Right renal cortex interstitium (tissue), 3 donors: ENCODE measurements at regions not wholly inside any gene's neighbourhood (a gene's known extent, or its start where the extent isn't known, plus 50 kb on each side); places are given as distances from the start of the nearest gene placed in this dataset.
"Not testable (repeated sequence)": the region's sequence is repeated elsewhere in the genome, so short reads cannot be mapped to it uniquely, and the experiment has no call there.

Experiments used
- DNase-seq, 3 donors: peaks; one replicate each; pipeline ENCODE4 v3.0.0-alpha.2; 2013; ENCODE audit warnings: low read depth in 3 of 3, low spot score in 2 of 3

DNA sequence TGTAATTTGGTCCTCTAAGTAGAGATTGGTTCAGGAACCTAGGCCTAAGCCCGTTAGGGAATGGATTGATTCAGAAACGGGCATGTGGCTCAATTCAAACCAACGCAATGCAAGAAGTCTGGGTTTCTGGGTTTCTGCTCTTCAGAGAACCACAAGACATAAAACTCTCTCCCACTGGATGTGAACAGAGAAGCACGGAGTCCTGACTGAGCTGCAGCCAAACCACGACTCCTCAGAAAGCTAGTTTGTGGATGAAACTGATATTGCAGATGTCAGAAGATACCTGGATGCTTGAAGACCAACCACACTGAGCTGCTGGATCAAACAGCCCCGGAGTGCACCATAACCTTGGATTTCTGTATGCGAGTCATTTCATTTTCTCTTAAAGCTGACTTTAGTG lies 50.0 kb downstream of the SOD2 start:
- DNase-seq = no peak

DNA sequence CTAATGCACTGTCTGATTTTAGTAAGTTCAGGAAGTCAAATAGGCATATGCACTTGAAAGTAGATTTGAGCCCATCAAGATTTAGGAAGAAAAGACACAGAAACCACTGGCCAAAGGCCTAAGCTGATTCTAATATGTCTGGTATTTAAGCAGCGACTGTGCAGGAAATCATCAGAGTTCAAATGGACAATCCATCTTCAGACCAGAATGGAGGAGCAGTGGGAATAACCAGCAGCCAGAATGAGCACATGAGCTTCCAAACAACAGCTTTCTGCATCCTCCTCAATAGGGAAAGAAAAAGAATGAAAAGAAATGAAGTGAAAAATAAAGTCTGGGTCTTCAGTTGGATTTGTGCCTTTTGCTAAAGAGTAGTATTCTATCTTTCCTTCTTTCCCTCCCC lies 50.6 kb downstream of the SOD2 start:
- no peak for DNase-seq

DNA sequence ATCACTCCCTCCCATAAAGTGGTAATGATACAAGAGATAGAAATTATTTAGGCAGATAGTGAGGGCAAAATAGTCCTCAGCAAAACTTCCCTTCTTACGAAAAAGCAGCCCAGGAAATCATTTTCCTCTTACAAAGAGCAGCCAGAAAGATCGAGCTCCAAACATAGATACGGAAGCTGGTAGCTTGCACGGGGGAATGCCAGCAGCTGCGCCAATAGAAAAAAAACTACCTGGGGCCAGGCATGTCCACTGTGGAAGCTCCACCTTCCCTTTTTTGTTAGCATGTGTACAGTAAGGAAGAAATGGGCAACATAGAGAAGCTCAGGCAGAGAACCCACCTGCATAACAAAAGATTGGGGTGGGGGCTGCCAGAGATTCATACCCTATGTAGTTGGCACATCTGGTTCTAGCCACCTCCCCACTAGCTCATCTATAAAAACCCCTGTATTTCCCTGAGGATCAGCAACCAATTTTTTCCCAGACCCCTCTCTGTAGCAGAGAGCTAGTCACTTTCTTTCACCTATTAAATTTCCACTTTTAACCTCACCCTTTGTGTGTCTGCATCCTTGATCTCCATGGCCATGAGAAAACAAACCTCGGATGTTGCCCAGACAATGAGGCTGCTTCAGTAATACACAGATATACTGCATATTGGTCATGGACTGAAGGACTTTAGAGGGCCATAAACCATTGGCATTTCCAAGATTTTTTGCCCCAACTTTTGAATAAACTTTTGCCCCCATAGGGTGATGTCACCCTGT lies 52.1 kb downstream of the SOD2 start:
- no peak for DNase-seq

DNA sequence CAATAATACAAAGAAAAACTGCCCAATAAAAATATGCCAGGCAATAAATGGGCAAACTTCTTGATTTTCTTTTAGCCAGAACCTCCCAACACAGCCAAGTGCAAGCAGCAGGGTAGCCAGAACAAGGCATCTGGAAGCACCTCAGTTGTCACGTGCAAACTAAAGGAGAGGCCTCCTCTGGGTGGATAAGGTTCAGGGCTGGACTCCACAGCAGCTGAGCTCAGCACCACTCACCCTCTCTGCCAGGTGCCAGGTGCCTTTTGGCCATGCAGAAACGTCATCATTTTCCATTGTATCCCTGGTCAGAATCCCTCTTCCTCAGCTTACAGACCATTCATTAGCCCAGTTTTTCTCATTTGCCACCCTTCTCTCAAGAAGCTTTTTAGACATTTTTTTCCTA lies 52.7 kb downstream of the SOD2 start:
- DNase-seq = no peak

DNA sequence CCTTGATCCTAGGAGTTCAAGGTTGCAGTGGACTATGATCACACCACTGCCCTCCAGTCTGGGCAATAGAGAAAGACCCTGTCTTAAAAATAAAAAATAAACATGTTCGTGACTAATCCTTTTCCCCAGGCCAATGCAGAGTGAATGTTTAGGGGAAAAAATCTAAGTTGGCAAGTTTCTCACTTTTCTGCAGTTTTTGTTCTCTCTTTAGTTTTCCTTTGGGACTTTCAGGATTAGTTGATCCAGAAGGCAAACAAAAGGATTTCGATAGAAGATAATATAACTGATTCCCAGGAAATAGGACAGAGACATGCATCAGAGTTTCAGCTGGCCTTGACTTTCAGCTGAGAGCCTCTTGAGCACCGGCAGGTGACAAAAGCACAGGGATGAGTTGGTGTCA lies 53.3 kb downstream of the SOD2 start:
- no peak for DNase-seq

DNA sequence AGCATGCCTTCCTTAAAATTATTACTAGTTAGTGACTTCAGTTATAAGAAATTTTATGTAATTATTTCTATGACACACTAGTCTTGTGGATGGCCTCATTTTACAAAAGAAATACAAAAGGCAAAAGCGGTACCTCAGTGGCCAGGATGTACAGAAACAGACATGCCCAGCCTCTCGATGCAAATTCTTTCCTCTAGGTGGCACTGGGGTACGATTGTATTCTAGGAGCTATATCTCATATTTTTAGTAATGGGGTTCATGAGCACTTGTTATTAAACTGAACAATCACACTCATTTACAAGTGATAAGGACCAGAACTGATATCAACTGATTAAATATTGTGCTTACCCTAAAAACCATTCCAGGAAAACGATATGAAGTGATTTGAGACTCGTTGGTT lies 59.8 kb downstream of the SOD2 start:
- DNase-seq = no peak

DNA sequence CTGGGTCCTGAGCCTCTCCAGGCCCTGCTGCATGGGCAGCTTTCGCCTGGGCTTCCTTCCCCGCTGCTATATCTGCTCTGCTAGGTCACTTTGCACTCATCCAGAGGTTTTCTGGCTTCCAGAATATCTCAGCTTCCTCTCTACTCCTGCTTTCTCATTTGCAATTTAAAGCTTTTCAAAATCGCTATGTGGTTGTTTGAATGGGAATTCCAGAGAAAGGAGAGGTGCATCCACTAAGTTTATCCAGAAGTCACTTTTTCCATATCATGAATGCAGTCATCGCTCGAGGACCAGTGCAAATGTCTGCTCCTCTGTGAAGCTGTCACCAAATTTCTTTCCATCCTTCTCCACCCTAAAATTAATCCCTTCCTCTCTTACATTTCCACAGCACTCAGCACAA lies 61.2 kb downstream of the SOD2 start:
- DNase-seq = no peak

DNA sequence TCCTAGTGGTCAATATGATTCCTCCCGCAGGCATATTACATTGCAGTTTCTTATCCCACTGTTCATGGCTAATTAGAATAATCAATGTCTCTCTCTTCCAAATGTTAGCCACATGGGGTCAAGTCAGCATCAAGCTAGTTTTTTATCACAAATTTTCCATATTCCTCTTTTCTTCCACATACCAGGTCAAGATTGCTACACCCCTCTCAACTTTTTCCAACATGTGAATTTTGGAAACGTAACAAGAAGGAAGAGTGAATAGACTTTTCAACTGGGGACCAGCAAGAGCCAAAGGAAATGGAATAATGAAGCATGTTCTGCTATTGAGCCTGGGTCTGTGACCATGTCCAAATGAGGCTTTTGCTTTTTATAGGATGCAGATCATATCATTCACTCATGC lies 65.1 kb downstream of the SOD2 start:
- DNase-seq = no peak

DNA sequence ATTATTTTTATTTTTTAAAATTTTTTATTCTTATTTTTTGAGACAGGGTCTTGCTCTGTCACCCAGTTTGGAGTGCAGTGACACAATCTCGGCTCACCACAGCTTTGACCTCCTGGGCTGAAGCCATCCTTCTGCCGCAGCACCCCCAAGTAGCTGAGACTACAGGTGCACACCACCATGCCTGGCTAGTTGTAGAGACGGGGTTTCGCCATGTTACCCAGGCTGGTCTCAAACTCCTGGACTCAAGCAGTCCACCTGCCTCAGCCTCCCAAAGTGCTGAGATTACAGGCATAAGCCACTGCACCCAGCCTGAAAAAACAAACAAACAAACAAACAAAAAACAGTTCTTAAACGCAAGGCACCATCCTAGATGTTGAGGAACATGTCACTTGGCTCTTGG lies 66.5 kb downstream of the SOD2 start:
- DNase-seq = not testable (repeated sequence)

DNA sequence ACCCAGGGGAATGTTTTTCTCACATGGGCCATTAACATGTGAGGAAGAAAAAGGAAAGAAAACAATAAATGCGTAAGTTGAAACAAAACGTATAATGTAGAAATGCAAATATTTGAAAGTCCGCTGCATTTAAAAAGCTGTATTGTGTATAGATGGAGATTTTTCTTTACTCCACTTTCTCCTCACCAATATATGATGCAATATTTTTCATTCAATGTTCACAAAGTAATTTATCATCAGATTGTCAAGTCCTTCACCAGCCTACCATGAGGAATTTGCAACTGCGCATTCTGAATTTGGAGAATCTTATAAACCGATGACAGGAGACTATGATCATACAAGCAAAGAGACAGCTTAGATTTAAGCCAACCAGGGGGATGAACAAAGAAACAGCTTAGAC lies 69.9 kb downstream of the SOD2 start:
- DNase-seq = no peak

DNA sequence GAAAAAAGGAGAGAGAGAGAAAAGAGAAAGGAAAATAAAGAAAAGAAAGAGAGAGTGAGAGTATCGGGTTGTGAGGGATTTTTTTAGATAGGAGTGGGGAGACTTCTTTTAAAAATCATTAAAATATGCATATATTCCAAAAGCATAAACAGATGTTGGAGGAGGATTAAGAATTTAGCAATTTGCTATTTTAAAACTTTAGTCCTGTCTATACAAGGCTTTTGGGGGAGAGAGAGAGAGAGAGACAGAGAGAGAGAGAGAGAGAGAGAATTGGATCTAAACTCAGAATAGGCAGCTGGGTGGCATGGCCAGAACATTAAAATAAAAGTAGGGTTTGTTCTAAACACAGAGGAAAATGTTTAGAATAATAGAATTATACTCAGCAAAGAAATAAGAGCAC lies 72.1 kb downstream of the SOD2 start:
- no peak for DNase-seq

DNA sequence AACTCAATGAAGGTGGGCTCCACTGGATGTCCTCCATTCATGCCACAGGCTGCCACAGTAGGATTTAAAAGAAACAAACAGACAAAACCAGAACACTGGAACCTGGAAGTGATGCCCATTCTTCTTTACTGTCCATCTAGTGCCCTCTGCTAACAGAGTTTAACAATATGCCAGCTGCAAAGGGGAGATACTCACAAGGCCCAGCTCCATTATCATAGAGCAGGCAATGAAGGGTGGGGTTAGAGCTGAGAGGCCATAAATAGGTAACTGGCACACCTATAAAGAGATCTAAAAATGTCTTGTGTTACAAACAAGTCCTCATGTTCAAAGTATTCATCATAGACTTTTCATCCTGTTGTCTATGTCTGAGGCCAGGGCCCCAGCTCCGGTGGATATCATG lies 75.6 kb downstream of the SOD2 start:
- DNase-seq = no peak

DNA sequence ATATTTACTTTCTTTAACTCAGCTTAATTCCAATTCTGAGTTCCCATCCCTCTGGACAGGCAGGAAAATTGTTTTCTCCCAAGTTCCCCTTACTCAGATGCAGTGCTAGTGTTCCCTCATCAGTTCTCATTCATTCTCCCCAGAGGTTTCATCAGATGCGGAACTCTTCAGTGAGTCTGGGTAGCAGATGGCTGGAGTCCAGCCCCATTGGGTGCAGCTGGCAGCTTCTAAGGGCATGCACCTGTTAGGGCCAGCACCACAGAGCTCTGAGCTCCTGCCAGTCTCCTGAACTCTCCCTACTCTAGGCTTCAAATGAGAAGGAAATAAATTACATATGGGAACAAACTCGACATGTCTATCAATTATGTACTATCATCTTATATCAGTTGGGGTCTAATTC lies 76.6 kb downstream of the SOD2 start:
- no peak for DNase-seq

DNA sequence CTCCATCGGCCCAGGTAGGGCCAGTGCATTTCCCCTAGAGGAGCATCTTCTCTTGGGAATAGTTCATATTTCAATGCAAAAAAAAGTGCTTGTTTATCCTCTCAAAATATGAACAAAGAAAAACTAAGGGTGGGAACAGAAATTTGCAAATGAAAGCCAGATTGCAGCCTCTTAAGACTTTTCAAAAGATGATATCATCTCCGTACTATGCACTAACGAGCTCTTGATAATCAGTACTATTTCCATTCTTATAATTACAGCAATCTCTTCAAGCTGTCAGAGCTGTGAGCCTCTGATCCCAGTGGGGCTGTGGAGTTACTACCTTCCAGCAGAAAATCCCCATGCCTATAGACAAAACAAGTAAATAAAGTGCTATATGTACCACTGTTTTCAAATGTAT lies 77.1 kb downstream of the SOD2 start:
- DNase-seq = no peak

DNA sequence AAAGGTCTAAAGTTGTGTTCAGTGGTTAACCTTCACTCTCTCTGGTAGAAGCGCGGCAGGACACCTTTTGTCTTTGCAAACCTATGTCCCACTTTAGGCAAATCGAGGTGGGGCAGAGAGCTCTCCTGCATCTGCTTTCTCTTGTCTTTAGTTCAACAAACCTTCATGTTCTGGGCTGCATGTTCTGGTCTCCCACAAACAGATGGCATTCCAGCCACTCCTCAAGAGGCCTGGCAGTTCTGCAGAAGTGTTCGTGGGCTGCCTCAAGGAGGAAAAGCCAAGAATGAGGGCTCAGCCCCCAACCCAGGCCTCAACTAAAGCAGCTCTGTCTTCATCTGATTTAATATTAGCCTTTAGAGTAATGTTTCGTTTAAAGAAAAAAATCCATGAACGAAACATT lies 82.2 kb downstream of the SOD2 start:
- no peak for DNase-seq

DNA sequence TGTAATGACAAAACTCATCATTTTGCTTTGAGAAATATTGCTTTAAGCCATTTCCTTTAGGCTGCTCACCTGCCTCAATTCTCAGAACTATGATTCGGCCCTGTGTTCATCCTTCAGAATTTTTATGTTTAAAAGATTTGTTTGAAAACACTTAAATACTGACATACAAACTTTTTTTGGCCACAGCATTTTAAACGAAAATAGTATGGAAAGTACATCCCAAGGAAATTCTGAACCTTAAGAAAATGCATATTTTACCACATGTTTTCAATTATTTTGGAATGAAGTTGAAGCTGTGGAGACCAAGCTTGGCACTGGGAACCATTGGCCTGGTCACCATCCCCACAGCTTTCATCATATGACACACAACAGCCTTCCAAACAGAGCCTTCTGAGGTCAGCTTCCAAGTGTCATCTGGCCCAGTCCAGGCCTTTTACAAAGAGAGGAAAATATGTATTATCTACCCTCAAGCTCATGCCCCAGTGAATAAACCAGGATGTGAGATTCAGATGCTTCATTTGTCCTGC lies 83.3 kb downstream of the SOD2 start:
- no peak for DNase-seq

DNA sequence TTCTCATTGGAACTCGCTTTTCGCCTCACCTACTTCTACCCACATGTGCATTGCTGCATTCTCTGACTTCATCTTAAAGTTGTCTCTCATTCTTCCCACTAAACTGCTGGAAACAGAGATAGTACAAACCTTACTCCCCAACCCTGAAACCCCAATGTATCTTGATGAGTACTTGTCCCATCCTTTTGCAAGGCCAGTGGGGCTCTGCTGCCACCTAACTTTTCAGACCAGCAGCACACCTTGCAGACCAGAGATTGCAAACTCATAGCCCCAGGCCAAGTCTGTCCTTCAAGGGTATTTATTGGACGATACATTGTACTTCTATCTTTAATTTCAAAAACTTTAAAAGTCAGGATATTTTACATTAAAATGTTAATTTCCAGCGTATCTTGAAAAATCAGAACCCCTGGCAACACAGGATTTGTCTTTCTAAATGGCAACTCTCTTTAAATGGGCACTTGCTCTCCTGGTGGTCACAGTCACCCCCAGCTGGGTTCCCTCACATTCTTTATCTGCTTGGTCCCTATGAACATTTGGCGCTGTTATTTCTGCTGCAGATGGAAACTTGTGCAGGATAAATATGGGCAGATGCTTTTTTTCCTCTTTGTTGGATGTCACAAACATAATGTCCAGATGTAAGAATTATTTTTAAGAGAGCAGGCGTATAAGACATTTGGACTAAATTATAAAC lies 83.9 kb downstream of the SOD2 start:
- no peak for DNase-seq

DNA sequence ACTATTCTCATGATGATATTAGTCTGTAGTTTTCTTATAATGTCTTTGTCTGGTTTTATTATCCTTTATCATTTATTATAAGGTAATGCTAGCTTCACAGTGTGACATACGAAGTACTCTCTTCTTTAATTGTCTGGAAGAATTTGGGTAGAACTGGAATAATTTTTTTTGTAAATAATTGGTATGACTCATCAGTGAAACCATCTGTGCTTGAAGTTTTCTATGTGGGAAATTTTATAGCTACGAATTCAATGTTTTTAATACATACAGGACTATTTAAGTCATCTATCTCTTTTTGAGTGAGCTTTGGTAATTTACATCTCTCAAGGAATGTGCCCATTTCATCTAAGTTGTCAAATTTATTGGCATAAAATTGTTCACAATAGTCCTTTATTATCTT lies 86.3 kb downstream of the SOD2 start:
- no peak for DNase-seq

DNA sequence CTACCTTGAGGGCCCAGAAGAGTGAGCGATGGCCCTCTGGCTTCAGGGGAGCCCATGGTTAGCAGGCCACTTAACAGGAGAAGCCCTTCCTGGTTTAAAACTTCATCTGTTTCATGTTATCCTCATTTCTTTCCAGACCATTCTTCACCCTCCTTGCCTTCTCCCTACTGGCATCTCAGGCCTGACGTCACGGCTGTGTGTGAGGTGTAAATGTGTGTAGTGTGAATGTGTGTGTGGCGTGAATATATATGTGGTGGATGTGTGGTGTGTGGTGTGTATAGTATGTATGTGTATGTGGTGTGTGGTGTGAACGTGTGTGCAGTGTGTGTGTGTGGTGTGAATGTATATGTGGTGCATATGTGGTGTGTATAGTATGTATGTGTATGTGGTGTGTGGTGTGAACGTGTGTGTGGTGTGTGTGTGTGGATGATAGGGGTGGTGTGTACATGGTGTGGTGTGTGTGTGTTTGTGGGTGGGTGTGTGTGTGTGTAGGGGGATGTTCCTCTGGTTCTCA lies 88.5 kb downstream of the SOD2 start:
- no peak for DNase-seq

DNA sequence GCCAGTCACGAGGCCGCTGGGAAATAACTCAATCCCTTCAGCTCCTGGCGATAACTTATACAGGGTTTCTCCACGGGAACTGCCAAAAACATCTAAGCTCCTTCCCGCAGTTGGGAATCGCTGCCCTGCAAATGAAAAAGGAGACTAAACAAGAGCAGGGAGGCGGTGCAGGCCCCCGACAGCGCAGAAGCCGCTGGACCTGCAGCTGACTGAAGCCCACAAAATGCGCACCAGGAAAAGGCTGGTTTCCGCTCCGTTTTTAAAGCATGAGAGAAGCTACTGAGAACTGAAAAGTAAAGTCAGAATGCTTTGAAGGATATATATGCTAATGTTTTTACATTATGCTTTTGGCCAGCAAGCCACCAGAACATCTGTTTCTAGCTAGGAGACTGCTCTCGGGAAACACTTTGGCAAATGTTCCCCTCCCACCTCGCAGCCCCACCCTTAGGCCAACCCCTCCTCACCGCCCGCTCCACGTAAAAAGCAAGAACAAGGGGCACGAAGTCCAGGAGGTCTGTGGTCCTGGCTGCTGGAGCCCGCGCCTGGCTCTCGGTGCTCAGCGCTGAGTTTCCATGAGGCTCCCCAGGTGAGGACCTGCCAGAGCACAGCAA lies 90.5 kb downstream of the SOD2 start:
- DNase-seq = no peak

DNA sequence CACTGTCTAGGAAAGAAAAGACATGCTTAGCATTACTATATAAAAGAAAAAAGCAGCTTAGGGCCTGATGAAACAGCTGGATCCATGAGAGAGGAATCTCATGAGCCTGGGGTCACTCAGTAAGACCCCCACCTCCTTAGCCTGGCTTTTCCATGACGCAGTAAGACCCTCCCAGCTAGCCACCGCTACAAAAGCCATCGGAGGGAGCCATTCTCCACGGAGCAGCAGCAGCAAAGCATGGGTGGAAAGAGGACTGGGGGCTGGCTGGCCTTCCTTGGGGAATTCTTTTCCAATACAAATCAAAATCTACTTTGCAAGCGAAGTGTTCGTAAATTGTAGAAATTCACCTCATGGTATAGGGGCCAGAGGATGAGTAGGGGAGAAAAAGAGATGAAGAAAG lies 91.8 kb downstream of the SOD2 start:
- DNase-seq = no peak

DNA sequence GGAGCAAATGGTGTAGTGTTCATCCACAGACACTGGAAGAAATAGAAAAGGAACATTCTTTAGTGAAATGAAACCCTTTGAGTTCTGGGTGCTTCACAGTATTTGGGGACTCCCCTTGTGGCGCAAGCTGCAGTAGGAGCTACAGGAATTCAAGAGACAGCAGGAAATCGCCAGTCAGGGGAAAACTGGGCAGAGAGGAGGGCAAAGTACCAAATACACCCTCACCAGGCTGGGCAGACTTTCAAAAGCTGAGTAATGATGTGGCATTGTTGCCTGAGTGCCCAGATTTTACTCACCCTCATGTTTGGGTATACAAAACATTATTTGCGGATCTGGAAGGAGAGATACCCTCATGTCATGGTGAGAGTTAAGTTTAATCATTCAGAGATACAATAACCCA lies 97.9 kb downstream of the SOD2 start:
- DNase-seq = no peak
